K562 (cell line): ENCODE measurements at regions not wholly inside any gene's neighbourhood (a gene's known extent, or its start where the extent isn't known, plus 50 kb on each side); places are given as distances from the start of the nearest gene placed in this dataset.

ENCODE experiments used
- ARID2 ChIP-seq: fragments of 450-650 bp; IDR thresholded peaks from 2 replicates; pipeline ENCODE4 v1.6.1; 2017; ENCODE audit warnings: antibody characterized with exemption, mild to moderate bottlenecking
- CTCF ChIP-seq, 3 experiments: IDR thresholded peaks in 2 of 3; conservative IDR thresholded peaks in 1 of 3; 2 replicates each; pipeline ENCODE4 v1.5.1; 2011 to 2012; ENCODE audit warnings: low read length in 3 of 3, mild to moderate bottlenecking in 3 of 3, control low read depth in 2 of 3, improper control_type of control experiment in 1 of 3, inconsistent platforms in 1 of 3, low read depth in 1 of 3, mixed read lengths in 1 of 3, moderate library complexity in 1 of 3; ENCODE audit not compliant: insufficient read depth in 2 of 3
- MAX ChIP-seq: sonication (generic); formaldehyde crosslinking; IDR thresholded peaks from 2 replicates; pipeline ENCODE4 v1.9.0; 2022; ENCODE audit warnings: mild to moderate bottlenecking, missing genetic modification reagents
- NRF1 ChIP-seq, 2 experiments: fragments of 450-650 bp; IDR thresholded peaks in 1 of 2; conservative IDR thresholded peaks in 1 of 2; 2 replicates each; pipeline ENCODE4 v1.6.1; 2014; ENCODE audit warnings: mild to moderate bottlenecking in 2 of 2
- POLR2A ChIP-seq: fragments of 450-650 bp; conservative IDR thresholded peaks from 2 replicates; pipeline ENCODE4 v1.6.1; 2016
- TAF1 ChIP-seq: IDR thresholded peaks from 2 replicates; pipeline ENCODE4 v1.6.1; 2011; ENCODE audit warnings: mild to moderate bottlenecking, low read length, moderate library complexity; ENCODE audit not compliant: insufficient read depth, control insufficient read depth, severe bottlenecking; ENCODE audit errors: extremely low read depth
- ZNF143 ChIP-seq: sonication (generic); formaldehyde crosslinking; IDR thresholded peaks from 2 replicates; pipeline ENCODE4 v1.9.0; 2022; ENCODE audit warnings: mild to moderate bottlenecking, missing genetic modification reagents
- ZNF324 ChIP-seq: fragments of 250-450 bp; sonication (Bioruptor Pico); IDR thresholded peaks from 2 replicates; pipeline ENCODE4 v1.4.0; 2020; ENCODE audit warnings: mild to moderate bottlenecking
- ZZZ3 ChIP-seq: fragments of 450-650 bp; IDR thresholded peaks from 2 replicates; pipeline ENCODE4 v1.6.1; 2016; ENCODE audit warnings: antibody characterized with exemption, mild to moderate bottlenecking, moderate library complexity
- TF ChIP-seq, protein P1 (sequence below): sonication (generic); formaldehyde crosslinking; IDR thresholded peaks from 2 replicates; pipeline ENCODE4 v1.5.0; 2020; ENCODE audit warnings: missing genetic modification reagents

DNA sequence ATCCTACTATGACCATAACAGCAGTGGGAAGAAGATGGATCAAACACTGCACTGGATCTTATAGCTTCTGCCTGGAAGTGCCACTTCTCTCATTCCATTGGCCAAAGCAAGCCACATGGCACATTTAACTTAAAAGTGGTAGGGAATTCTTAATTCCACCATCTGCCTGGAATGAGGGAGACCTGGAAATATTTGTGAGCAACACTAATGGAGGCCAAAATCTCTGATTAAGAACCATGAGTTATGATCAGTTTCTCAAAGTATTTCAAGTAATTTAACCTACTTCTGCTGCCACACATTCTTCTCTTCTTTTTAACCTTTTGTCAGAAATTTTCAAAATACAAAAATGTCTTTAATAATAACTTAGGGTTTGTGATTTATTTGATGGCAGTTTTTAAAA lies 154.0 kb upstream of the C1orf87 start:
- no peak for TF ChIP-seq NRF1 (conservative IDR thresholded peaks at IDR 0.05 in 1 of 2, IDR thresholded peaks at IDR 0.05 in 1 of 2)
- no peak for TF ChIP-seq POLR2A
- TF ChIP-seq CTCF (IDR thresholded peaks at IDR 0.05 in 2 of 3, conservative IDR thresholded peaks at IDR 0.05 in 1 of 3; ENCODE audit: insufficient read depth in 2 of 3, low read depth in 1 of 3, low read length in 3 of 3), result no peak
- no peak for TF ChIP-seq MAX (CRISPR knock-in tag)
- no peak for TF ChIP-seq ARID2
- no peak for TF ChIP-seq ZNF143 (CRISPR knock-in tag)
- TF ChIP-seq, protein P1, sequence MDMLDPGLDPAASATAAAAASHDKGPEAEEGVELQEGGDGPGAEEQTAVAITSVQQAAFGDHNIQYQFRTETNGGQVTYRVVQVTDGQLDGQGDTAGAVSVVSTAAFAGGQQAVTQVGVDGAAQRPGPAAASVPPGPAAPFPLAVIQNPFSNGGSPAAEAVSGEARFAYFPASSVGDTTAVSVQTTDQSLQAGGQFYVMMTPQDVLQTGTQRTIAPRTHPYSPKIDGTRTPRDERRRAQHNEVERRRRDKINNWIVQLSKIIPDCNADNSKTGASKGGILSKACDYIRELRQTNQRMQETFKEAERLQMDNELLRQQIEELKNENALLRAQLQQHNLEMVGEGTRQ (CRISPR knock-in tag), result no peak
- no peak for TF ChIP-seq ZZZ3
- no peak for TF ChIP-seq ZNF324 (CRISPR knock-in tag)
- TF ChIP-seq TAF1, result no peak
